ENCODE measurements at regions not wholly inside any gene's neighbourhood (a gene's known extent, or its start where the extent isn't known, plus 50 kb on each side); places are given as distances from the start of the nearest gene placed in this dataset.

DNA sequence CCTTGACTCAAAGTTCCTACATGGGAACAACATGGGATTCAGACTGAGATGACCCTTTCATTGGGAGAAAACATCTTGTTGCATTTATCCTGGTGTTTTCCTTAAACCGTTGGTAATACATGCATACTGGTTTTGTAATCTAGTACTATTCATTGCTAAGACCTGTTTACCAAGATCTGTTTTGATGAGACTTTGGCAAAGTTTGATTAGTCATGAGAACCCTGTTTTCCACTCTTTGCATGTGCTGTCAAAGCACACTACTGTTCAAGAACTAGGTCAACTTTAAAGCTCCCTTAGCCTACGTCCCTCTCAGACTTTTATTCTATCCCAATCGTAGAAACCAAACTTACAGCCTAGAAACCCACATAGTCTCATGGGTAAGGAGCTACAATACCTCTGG lies 650.9 kb downstream of the GATA3 start:
- no peaks in the 10 kb centered on the region for H3K27me3 ChIP-seq
- H3K4me1 ChIP-seq: no peaks in the 10 kb centered on the region
- no peaks in the 10 kb centered on the region for H3K9me3 ChIP-seq
- no peak overlapping the region for H3K4me3 ChIP-seq
- H3K36me3 ChIP-seq: no peaks in the 10 kb centered on the region
- TF ChIP-seq, protein P1, sequence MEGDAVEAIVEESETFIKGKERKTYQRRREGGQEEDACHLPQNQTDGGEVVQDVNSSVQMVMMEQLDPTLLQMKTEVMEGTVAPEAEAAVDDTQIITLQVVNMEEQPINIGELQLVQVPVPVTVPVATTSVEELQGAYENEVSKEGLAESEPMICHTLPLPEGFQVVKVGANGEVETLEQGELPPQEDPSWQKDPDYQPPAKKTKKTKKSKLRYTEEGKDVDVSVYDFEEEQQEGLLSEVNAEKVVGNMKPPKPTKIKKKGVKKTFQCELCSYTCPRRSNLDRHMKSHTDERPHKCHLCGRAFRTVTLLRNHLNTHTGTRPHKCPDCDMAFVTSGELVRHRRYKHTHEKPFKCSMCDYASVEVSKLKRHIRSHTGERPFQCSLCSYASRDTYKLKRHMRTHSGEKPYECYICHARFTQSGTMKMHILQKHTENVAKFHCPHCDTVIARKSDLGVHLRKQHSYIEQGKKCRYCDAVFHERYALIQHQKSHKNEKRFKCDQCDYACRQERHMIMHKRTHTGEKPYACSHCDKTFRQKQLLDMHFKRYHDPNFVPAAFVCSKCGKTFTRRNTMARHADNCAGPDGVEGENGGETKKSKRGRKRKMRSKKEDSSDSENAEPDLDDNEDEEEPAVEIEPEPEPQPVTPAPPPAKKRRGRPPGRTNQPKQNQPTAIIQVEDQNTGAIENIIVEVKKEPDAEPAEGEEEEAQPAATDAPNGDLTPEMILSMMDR (IDR thresholded peaks at IDR 0.05): no peak
- no peak overlapping the region for H3K27ac ChIP-seq
- intact Hi-C loops (cut with DNase I): no loop called here
- ATAC-seq: no peak
- no peak for DNase-seq

DNA sequence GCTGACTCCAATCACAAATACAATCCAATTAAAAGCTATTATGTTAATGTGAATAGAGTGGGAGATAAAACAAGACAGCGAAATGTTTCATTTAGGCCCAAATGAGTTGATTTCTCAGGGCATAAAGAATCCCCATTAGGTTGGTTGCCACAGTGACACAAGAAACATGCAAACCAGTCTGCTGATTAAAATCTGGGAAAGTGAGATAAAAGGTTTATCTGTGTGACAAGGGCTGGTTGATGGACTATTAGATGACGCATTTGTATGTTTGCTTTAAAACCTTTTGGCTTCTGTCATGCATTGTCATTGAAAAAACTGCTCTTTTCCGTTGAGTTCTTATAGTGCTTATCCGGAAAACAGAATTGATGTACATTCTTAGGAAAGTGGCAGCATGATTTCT lies 658.2 kb downstream of the GATA3 start:
- intact Hi-C loops (cut with DNase I): no loop called here
- Histone ChIP-seq H3K27me3 (no peaks in the 10 kb centered on the region), H3K4me3 (no peak overlapping the region), H3K9me3 (peaks cover 0 to 1% of the 10 kb centered on the region in 2 donors), H3K27ac (no peak overlapping the region), H3K36me3 (no peaks in the 10 kb centered on the region), H3K4me1 (no peaks in the 10 kb centered on the region)
- TF ChIP-seq, protein P1 (IDR thresholded peaks at IDR 0.05): no peak
- ATAC-seq (no peak), DNase-seq (no peak)

DNA sequence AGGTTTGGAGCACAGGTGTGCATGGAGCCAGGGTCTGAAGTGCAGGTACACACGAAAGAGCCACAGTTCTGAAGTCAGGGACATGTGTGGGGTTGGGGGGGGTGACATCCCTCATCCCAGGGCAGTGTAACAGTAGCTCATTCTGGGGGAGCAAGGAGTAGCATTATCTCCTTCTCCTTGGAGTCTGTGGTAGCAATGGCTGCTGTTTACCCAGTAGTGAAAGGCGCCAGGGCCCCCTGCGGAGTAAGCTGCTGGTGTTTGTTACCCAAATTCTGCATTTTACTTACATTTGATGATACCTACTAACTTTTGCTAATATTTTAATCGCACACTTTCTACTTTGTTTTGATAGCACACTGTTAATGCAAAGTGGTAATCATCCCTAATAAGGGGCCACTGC lies 665.5 kb downstream of the GATA3 start:
- TF ChIP-seq, protein P1 (IDR thresholded peaks at IDR 0.05): no peak
- Histone ChIP-seq H3K27me3 (no peaks in the 10 kb centered on the region), H3K36me3 (no peaks in the 10 kb centered on the region), H3K4me1 (no peaks in the 10 kb centered on the region), H3K27ac (no peak overlapping the region), H3K4me3 (no peak overlapping the region), H3K9me3 (peaks cover 0 to 36% of the 10 kb centered on the region in 2 donors)
- intact Hi-C loops (cut with DNase I): no loop called here
- DNase-seq (no peak), ATAC-seq (no peak)

DNA sequence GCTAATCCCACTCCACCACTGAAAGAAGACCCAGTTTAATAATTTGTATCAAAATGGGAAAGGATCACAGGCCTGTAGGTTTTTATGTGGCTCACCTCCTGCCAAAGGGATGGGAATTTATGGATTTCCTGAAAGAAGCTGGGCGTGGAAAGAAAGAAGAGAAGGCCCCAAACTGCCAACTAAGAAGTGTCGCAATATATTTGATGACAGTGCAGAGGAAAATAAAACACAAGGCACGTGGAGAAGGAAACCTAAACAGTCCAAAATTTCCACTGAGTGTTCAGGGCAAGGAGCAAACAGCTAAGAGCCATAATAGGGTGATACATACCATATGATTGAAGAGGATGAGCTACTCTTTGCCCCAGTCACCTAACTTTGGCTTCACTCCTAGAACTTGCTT lies 667.2 kb downstream of the GATA3 start:
- Histone ChIP-seq H3K4me3 (no peak overlapping the region), H3K36me3 (no peaks in the 10 kb centered on the region), H3K4me1 (no peaks in the 10 kb centered on the region), H3K9me3 (peaks cover 0 to 36% of the 10 kb centered on the region in 2 donors), H3K27me3 (no peaks in the 10 kb centered on the region), H3K27ac (no peak overlapping the region)
- TF ChIP-seq, protein P1 (IDR thresholded peaks at IDR 0.05): no peak
- ATAC-seq (no peak), DNase-seq (no peak)
- intact Hi-C loops (cut with DNase I): no loop called here

DNA sequence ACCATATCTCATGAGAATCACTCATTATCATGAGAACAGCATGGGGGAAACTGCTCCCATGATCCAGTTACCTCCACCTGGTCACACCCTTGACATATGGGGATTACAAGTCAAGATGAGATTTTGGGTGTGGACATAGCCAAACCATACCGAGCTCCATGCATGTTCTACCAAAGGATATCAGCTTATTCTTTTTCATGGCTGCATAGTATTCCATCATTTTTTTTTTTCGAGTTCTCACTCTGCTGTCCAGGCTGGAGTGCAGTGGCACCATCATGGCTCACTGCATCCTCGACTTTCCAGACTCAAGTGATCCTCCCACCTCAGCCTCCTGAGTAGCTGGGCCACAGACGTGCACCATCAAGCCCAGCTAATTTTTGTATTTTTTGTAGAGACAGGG lies 668.3 kb downstream of the GATA3 start:
- no peak for ATAC-seq
- Histone ChIP-seq H3K4me1 (no peaks in the 10 kb centered on the region), H3K9me3 (peaks cover 0 to 34% of the 10 kb centered on the region in 2 donors), H3K27ac (no peak overlapping the region), H3K27me3 (no peaks in the 10 kb centered on the region), H3K4me3 (no peak overlapping the region), H3K36me3 (no peaks in the 10 kb centered on the region)
- TF ChIP-seq, protein P1 (IDR thresholded peaks at IDR 0.05): no peak
- intact Hi-C loops (cut with DNase I): no loop called here
- no peak for DNase-seq
